Tibial nerve (tissue), 3 donors: ENCODE measurements at regions not wholly inside any gene's neighbourhood (a gene's known extent, or its start where the extent isn't known, plus 50 kb on each side); places are given as distances from the start of the nearest gene placed in this dataset.

Experiments used
- POLR2A ChIP-seq, 2 donors: fragments of 450-650 bp; IDR thresholded peaks; one replicate each; pipeline ENCODE4 v1.6.1; 2017; ENCODE audit warnings: antibody characterized with exemption in 2 of 2, mild to moderate bottlenecking in 2 of 2, moderate library complexity in 2 of 2
- TF ChIP-seq, protein P1 (sequence below), 5 experiments: fragments of 200-600 bp in 3 of 5; fragments of 450-650 bp in 2 of 5; sonication (generic) in 3 of 5; IDR thresholded peaks; one replicate each; pipeline ENCODE4 v1.5.1; 2016 to 2019; ENCODE audit warnings: antibody characterized with exemption in 5 of 5, mild to moderate bottlenecking in 3 of 5, moderate library complexity in 2 of 5

DNA sequence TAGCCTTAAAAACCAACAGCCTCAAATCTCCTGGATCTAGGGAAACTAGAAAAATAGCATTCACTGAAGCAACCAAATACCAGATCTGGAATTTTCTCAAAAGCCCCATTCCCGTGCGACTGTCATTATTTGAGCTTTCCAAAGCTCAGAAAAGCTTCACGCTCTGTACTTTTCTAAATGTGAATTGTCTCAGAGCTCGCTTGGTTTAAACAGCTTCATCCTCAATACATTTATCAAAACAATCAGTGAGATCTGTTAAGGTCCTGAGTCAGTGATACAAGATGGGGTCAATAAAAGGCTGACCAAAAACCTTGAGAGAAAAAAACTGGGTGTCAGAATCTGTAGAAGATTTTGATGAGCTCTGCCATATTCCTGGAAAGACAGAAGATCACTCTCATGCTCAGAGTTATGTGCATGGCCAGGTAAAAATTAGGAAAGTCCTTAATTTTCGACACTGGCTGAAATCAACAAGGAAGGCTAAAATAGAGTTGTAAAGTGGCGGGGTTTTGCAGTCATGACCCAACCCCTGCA lies 60.2 kb upstream of the VPREB1 start:
- TF ChIP-seq, protein P1, sequence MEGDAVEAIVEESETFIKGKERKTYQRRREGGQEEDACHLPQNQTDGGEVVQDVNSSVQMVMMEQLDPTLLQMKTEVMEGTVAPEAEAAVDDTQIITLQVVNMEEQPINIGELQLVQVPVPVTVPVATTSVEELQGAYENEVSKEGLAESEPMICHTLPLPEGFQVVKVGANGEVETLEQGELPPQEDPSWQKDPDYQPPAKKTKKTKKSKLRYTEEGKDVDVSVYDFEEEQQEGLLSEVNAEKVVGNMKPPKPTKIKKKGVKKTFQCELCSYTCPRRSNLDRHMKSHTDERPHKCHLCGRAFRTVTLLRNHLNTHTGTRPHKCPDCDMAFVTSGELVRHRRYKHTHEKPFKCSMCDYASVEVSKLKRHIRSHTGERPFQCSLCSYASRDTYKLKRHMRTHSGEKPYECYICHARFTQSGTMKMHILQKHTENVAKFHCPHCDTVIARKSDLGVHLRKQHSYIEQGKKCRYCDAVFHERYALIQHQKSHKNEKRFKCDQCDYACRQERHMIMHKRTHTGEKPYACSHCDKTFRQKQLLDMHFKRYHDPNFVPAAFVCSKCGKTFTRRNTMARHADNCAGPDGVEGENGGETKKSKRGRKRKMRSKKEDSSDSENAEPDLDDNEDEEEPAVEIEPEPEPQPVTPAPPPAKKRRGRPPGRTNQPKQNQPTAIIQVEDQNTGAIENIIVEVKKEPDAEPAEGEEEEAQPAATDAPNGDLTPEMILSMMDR (IDR thresholded peaks at IDR 0.05) = no peak
- no peak for TF ChIP-seq POLR2A (IDR thresholded peaks at IDR 0.05)
